GM18907 (cell line): ENCODE measurements at regions not wholly inside any gene's neighbourhood (a gene's known extent, or its start where the extent isn't known, plus 50 kb on each side); places are given as distances from the start of the nearest gene placed in this dataset.

Experiments
- ATAC-seq: cut with Tn5 transposase; IDR thresholded peaks from one replicate; pipeline ENCODE4 v1.9.1; 2021; ENCODE audit warnings: mild to moderate bottlenecking, moderate library complexity; ENCODE audit not compliant: unreplicated experiment

- no peak for ATAC-seq
Observed at GRCh38 chr7:81607987-81608386, 161.9 kb downstream of the HGF start.

- ATAC-seq: no peak
Observed at GRCh38 chr7:81606078-81606863, 163.6 kb downstream of the HGF start.

GRCh38 chr7:81605493-81605892 is 164.4 kb downstream of the HGF start:
- no peak for ATAC-seq

- ATAC-seq: no peak
Observed at GRCh38 chr7:81604808-81605174, 165.1 kb downstream of the HGF start.

GRCh38 chr7:81604075-81604807 is 165.6 kb downstream of the HGF start:
- no peak for ATAC-seq

DNA sequence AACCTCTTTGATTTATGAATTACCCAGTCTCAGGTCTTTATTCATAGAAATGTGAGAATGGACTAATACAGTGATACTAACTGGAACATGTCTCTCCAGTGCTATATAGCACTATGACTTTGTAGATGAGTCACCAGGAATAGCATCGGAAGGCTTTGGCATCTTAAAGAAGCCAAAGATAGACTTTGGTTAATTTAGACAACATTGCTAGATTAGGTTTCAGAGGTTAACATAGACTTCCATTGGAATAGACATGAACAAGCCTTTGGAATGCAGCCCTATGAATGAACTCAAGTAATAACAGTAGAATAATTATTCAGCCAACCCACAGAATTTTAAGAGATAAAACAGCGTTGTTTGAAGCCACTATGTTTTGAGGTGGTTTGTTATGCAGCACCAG is 169.2 kb downstream of the HGF start:
- ATAC-seq: no peak

DNA sequence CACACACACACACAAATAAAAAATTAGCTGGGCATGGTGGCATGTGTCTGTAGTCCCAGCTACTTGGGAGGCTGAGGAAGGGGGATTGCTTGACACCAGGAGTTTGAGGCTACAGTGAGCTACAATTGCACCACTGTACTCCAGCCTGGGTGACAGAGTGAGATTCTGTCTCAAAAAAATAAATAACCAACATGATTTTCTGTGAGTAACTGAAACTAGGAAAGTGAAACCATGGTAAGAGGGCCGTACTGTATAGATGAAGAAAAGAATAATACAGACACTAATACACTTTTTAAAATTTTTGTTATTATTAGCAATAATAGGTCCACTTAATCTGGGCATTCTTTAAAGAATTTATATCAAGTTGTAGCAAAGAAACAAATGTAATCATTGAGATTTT is 170.9 kb downstream of the HGF start:
- ATAC-seq: no peak

DNA sequence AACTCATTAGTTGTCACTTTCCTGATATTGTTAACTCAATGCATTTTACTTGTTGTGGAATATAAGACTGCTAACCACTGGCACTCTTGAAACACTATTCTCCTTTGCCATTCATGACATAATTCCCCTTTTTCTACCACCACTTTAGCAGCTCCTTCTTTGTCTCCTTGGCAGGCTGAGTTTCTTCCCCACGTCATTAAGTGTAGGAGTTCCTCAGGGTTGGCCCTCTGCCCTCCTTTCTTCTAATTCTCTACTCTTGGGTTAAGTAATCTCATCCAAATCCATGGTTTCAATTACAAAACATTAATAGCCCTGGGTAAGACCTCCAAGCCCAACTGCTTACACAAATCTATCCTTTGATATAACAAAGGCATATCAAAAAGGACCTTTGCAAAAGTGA is 175.1 kb downstream of the HGF start:
- no peak for ATAC-seq

GRCh38 chr7:81590131-81590530 is 179.7 kb downstream of the HGF start:
- no peak for ATAC-seq

GRCh38 chr7:81584667-81585066 is 185.2 kb downstream of the HGF start:
- ATAC-seq: no peak

- no peak for ATAC-seq
Observed at GRCh38 chr7:81583882-81584533, 185.8 kb downstream of the HGF start.

GRCh38 chr7:81583090-81583489 is 186.8 kb downstream of the HGF start:
- no peak for ATAC-seq

DNA sequence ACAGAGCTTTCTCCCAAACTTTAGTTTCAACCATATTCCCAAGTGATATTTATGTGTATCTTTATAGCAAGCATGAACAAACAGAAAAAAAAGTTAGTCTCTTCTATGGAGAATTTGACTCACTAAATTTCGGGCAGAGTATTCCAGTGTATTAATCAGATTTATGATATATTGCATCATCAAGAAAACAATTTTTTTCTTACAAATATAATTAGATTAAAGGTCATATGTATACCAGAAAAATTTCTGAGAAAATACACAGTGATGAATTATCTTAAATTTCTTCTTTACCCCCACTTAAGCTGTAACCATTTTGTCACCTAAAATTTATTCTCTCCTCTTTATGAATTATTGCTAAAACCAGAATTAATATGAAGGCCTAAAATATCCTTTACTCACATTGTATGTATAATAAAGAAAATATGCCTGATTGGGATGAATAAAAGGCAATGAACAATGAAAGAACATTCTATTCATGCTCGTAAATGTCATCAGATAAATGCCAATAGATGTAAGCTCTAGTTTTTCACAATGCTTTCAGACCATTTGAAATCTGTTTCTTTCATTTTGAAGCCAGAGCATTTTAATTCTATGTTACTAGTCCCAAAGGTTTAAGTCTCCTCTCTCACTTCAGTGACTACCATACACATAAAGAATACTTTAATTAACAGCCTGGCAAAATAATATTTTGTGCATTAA is 192.1 kb downstream of the HGF start:
- no peak for ATAC-seq

DNA sequence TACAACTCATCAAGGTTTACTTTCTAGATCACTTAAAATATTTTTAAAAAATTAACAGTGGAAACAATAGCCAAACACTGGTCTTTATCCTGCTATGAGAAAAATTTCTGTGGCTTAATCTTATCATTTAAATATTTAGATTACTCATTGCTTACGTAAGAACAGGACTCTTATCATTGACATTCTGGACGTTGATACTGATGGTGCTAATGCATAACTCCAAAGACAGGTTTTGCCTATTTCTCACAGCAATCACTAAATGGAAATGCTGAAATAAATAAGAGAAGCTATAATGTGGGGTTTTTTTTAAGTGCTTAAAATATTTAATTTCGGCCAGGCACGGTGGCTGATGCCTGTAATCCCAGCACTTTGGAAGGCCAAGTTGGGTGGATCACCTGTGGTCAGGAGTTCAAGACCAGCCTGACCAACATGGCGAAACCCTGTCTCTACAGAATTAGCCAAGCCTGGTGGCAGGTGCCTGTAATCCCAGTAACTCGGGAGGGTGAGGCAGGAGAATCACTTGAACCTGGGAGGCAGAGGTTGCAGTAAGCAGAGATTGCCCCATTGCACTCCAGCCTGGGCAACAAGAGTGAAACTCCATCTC is 195.0 kb downstream of the HGF start:
- ATAC-seq: no peak

- ATAC-seq: no peak
Observed at GRCh38 chr7:81573932-81574331, 195.9 kb downstream of the HGF start.

DNA sequence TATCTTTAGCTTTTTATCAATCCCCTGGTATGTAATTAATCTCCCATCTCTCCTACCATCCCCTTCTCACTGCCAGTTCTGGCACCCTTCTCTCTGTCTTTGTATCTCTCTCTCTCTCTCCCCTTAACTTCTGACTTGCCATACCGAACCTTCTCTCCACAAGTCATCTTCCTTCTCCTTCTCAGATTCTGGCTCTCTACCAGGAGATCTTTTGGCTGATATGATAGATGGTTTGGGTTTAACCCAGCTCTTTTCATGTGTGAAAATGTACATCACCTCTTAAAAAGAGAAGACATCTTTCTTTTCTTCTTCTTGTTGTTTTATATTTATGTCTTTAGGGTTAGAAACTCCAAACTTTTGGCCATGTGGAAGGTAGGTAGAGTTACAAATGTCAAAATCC is 196.7 kb downstream of the HGF start:
- ATAC-seq: no peak

- no peak for ATAC-seq
Observed at GRCh38 chr7:81562581-81562980, 207.3 kb downstream of the HGF start.

- ATAC-seq: no peak
Observed at GRCh38 chr7:81560708-81561107, 209.1 kb downstream of the HGF start.

DNA sequence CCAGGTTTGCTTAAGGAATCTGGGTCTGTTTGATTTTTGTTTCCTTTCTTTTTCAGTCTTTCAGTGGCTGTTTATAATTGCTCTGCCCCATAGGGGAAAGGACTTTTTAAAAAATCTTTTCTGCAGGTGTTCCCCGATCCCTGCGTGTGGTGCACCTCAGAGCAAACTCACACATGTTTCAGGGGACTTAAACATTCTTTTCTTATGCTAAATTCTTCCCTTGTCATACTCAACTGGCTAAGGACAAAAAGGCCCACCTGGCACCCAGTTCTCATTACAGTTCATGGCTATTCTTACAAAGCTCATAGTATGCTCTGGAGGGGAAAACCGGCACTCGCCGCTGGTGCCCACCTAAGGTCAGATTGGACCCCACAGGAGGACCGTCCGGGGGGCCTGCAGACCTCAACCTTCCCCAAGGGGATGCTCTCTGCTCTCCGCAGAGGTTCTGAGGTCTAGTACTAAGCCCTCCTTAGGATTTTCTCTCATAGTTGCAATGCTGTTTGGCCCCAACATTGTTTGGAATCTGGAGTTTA is 220.3 kb downstream of the HGF start:
- no peak for ATAC-seq

GRCh38 chr7:81534996-81535395 is 234.9 kb downstream of the HGF start:
- no peak for ATAC-seq

GRCh38 chr7:81534446-81534845 is 235.4 kb downstream of the HGF start:
- ATAC-seq: no peak
